BJ (cell line): ENCODE measurements at regions not wholly inside any gene's neighbourhood (a gene's known extent, or its start where the extent isn't known, plus 50 kb on each side); places are given as distances from the start of the nearest gene placed in this dataset.

Source experiments
- CTCF ChIA-PET: fragments of 350-600 bp; formaldehyde crosslinking; extraction: SDS; loops from one replicate; lab custom pipeline; 2021; ENCODE audit warnings: antibody characterized with exemption, inconsistent platforms; lab: Yijun Ruan, JAX
- POLR2A ChIA-PET: fragments of 300-600 bp; sonication (Branson Sonifier 250); formaldehyde crosslinking; extraction: SDS; loops from one replicate; lab custom pipeline; 2021; ENCODE audit warnings: antibody characterized with exemption; lab: Charles Lee
- DNase-seq: peaks from one replicate; pipeline ENCODE4 v3.0.0-alpha.2; 2011; ENCODE audit warnings: low read depth
- H3K27me3 ChIP-seq: 2 replicates; pipeline ENCODE4 v1.6.0; 2011; ENCODE audit warnings: low read length; ENCODE audit not compliant: control insufficient read depth, insufficient read depth
- H3K36me3 ChIP-seq: 2 replicates; pipeline ENCODE4 v1.5.1; 2011; ENCODE audit warnings: low read length; ENCODE audit not compliant: control insufficient read depth, insufficient read depth
- H3K4me3 ChIP-seq: 2 replicates; pipeline ENCODE4 v1.5.1; 2011; ENCODE audit warnings: low read depth, mild to moderate bottlenecking, control low read depth, low read length
- CTCF ChIP-seq: IDR thresholded peaks from 2 replicates; pipeline ENCODE4 v1.5.1; 2011; ENCODE audit warnings: low read depth, mild to moderate bottlenecking, control low read depth, inconsistent platforms, low read length, moderate library complexity; ENCODE audit not compliant: insufficient read depth

DNA sequence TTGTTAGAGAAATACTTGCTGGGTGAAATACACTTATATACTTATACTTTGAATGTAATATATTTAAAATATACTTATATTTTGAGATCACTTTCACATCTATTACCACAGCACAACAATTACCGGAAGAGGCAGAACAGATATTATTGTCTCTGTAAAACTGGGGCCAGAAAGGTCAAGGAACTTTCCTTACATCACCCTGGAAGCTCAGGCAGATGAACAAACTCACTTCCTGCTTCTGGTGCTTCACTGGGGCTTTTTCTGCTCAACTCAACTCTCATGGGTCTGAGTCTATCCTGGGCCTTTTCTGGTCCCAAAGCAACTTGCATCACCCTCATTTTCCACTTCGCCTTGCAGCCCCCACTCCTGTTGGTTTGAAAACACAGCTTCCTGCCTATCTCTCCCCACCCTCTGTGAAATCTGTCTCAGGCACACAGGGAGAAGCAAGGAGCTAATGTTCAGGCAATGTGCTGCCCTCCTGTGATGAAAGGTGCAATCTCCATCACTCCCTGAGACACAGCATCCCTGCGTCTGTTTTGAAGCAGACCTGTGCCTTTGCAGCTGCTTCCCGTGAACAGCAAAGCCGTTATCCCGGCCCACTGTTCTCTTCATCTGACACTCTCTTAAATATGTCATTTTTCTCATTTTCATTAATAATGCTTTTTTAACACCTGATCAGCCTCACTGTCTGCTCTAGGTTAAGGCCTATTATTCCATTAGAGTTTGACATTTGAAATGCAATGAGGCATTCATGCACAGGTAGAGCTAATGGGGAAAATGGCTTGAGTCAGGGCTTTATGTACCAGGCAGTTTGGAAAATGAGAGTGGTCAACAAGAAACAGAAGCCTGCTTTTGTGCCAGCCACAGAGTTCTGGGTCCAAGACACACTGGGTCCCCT, 251.9 kb upstream of the CHAC2 start:
- no peak for TF ChIP-seq CTCF
- DNase-seq = no peak
- POLR2A ChIA-PET = no interaction called here
- Histone ChIP-seq H3K27me3 (no peaks in the 10 kb centered on the region), H3K4me3 (no peak overlapping the region), H3K36me3 (no peaks in the 10 kb centered on the region)
- CTCF ChIA-PET = interaction anchor here (1.1 kb wide), 1 partner anchor 93 kb away, joined by 3 read pairs; no protein-coding TSS in a partner anchor

DNA sequence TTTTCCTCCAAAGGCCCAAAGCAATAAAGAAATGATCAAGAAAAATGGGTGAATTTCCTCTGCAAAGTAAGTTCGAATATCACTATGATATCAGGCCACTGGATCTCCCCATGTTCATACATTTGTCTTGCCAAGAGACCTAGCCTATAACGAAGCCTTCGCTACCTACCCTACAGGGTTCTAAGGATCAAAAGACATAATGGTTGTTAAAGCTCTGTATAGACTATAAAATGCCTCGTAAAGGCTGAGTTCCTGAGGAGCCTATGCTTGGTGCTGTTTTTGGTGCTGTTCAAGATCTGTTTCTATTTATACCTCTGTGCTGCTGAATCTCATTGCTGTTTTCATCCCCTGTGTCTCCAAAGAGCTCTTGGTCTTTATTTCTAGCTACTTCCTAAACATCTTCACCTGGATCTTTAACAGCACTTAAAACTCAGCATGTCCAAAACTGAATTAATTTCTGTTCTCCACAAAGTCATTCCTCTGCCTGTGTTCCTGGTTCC, 254.4 kb upstream of the CHAC2 start:
- H3K4me3 ChIP-seq = no peak overlapping the region
- H3K36me3 ChIP-seq = no peaks in the 10 kb centered on the region
- no peak for DNase-seq
- ChIA-PET POLR2A (no interaction called here), CTCF (interaction anchor here (0.6 kb wide), 1 partner anchor 14 kb away, joined by 3 read pairs; no protein-coding TSS in a partner anchor)
- no peaks in the 10 kb centered on the region for H3K27me3 ChIP-seq
- TF ChIP-seq CTCF = no peak

- no peak overlapping the region for H3K4me3 ChIP-seq
- POLR2A ChIA-PET = no interaction called here
Measured at GRCh38 chr2:53512071-53512826, 255.4 kb upstream of the CHAC2 start.

GRCh38 chr2:53511549-53511948, 256.1 kb upstream of the CHAC2 start:
- Histone ChIP-seq H3K36me3 (no peaks in the 10 kb centered on the region), H3K4me3 (no peak overlapping the region), H3K27me3 (no peaks in the 10 kb centered on the region)
- no peak for DNase-seq
- no peak for TF ChIP-seq CTCF
- ChIA-PET POLR2A (no interaction called here), CTCF (no interaction called here)

More at GRCh38 chr2:53512071-53512826, 255.4 kb upstream of the CHAC2 start:
- CTCF ChIA-PET = no interaction called here
- TF ChIP-seq CTCF = no peak
- no peak for DNase-seq
- H3K27me3 ChIP-seq = no peaks in the 10 kb centered on the region
- no peaks in the 10 kb centered on the region for H3K36me3 ChIP-seq

- H3K27me3 ChIP-seq = no peaks in the 10 kb centered on the region
- no peak overlapping the region for H3K4me3 ChIP-seq
- ChIA-PET POLR2A (no interaction called here), CTCF (no interaction called here)
- no peak for TF ChIP-seq CTCF
- DNase-seq = no peak
- H3K36me3 ChIP-seq = no peaks in the 10 kb centered on the region
Measured at GRCh38 chr2:53510401-53510800, 257.2 kb upstream of the CHAC2 start.
